ENCODE measurements at regions not wholly inside any gene's neighbourhood (a gene's known extent, or its start where the extent isn't known, plus 50 kb on each side); places are given as distances from the start of the nearest gene placed in this dataset.

- Histone ChIP-seq H3K36me3 (ENCODE audit: control insufficient read depth in 2 of 2, insufficient read depth in 2 of 2, low read length in 1 of 2) (no peaks in the 10 kb centered on the region), H3K27ac (ENCODE audit: low read depth in 1 of 2, low read length in 1 of 2) (no peak overlapping the region), H3K9me3 (ENCODE audit: control insufficient read depth in 2 of 2, insufficient read depth in 1 of 2, low read length in 1 of 2) (no peaks in the 10 kb centered on the region), H3K4me3 (ENCODE audit: low read length in 2 of 2) (no peak overlapping the region), H3K27me3 (ENCODE audit: control insufficient read depth in 2 of 2, insufficient read depth in 1 of 2, low read length in 1 of 2) (no peaks in the 10 kb centered on the region), H3K4me1 (ENCODE audit: control insufficient read depth in 2 of 2, insufficient read depth in 2 of 2, low read length in 2 of 2) (no peaks in the 10 kb centered on the region)
- WGBS: 33% methylated on average over 6 of the region's 6 CpGs
- no peak for DNase-seq (ENCODE audit: low read depth in 6 of 9, low spot score in 9 of 9)
These were observed 201.1 kb upstream of the CHD1 start for GRCh38 chr5:99129768-99130501.

- Histone ChIP-seq H3K4me3 (ENCODE audit: low read length in 2 of 2) (no peak overlapping the region), H3K4me1 (ENCODE audit: control insufficient read depth in 2 of 2, insufficient read depth in 2 of 2, low read length in 2 of 2) (no peaks in the 10 kb centered on the region), H3K9me3 (ENCODE audit: control insufficient read depth in 2 of 2, insufficient read depth in 1 of 2, low read length in 1 of 2) (no peaks in the 10 kb centered on the region), H3K27me3 (ENCODE audit: control insufficient read depth in 2 of 2, insufficient read depth in 1 of 2, low read length in 1 of 2) (no peaks in the 10 kb centered on the region), H3K36me3 (ENCODE audit: control insufficient read depth in 2 of 2, insufficient read depth in 2 of 2, low read length in 1 of 2) (no peaks in the 10 kb centered on the region), H3K27ac (ENCODE audit: low read depth in 1 of 2, low read length in 1 of 2) (no peak overlapping the region)
- DNase-seq (ENCODE audit: low read depth in 6 of 9, low spot score in 9 of 9): no peak
These were observed 194.2 kb upstream of the CHD1 start for GRCh38 chr5:99122976-99123375.

- 97% methylated on average over 3 of the region's 3 CpGs for WGBS
- no peaks in the 10 kb centered on the region for H3K27me3 ChIP-seq (ENCODE audit: control insufficient read depth in 2 of 2, insufficient read depth in 1 of 2, low read length in 1 of 2)
- H3K36me3 ChIP-seq (ENCODE audit: control insufficient read depth in 2 of 2, insufficient read depth in 2 of 2, low read length in 1 of 2): no peaks in the 10 kb centered on the region
- no peak overlapping the region for H3K4me3 ChIP-seq (ENCODE audit: low read length in 2 of 2)
- no peak for DNase-seq (ENCODE audit: low read depth in 6 of 9, low spot score in 9 of 9)
- H3K4me1 ChIP-seq (ENCODE audit: control insufficient read depth in 2 of 2, insufficient read depth in 2 of 2, low read length in 2 of 2): no peaks in the 10 kb centered on the region
- no peak overlapping the region for H3K27ac ChIP-seq (ENCODE audit: low read depth in 1 of 2, low read length in 1 of 2)
- no peaks in the 10 kb centered on the region for H3K9me3 ChIP-seq (ENCODE audit: control insufficient read depth in 2 of 2, insufficient read depth in 1 of 2, low read length in 1 of 2)
These were observed 190.5 kb upstream of the CHD1 start for GRCh38 chr5:99119326-99119725.

- Histone ChIP-seq H3K27ac (ENCODE audit: low read depth in 1 of 2, low read length in 1 of 2) (no peak overlapping the region), H3K27me3 (ENCODE audit: control insufficient read depth in 2 of 2, insufficient read depth in 1 of 2, low read length in 1 of 2) (no peaks in the 10 kb centered on the region), H3K4me1 (ENCODE audit: control insufficient read depth in 2 of 2, insufficient read depth in 2 of 2, low read length in 2 of 2) (no peaks in the 10 kb centered on the region), H3K9me3 (ENCODE audit: control insufficient read depth in 2 of 2, insufficient read depth in 1 of 2, low read length in 1 of 2) (no peaks in the 10 kb centered on the region), H3K4me3 (ENCODE audit: low read length in 2 of 2) (no peak overlapping the region), H3K36me3 (ENCODE audit: control insufficient read depth in 2 of 2, insufficient read depth in 2 of 2, low read length in 1 of 2) (no peaks in the 10 kb centered on the region)
- 88% methylated on average over 4 of the region's 4 CpGs for WGBS
- no peak for DNase-seq (ENCODE audit: low read depth in 6 of 9, low spot score in 9 of 9)
These were observed 187.7 kb upstream of the CHD1 start for GRCh38 chr5:99116526-99116925.

- Histone ChIP-seq H3K4me1 (ENCODE audit: control insufficient read depth in 2 of 2, insufficient read depth in 2 of 2, low read length in 2 of 2) (no peaks in the 10 kb centered on the region), H3K27me3 (ENCODE audit: control insufficient read depth in 2 of 2, insufficient read depth in 1 of 2, low read length in 1 of 2) (no peaks in the 10 kb centered on the region), H3K4me3 (ENCODE audit: low read length in 2 of 2) (no peak overlapping the region), H3K9me3 (ENCODE audit: control insufficient read depth in 2 of 2, insufficient read depth in 1 of 2, low read length in 1 of 2) (no peaks in the 10 kb centered on the region), H3K36me3 (ENCODE audit: control insufficient read depth in 2 of 2, insufficient read depth in 2 of 2, low read length in 1 of 2) (no peaks in the 10 kb centered on the region), H3K27ac (ENCODE audit: low read depth in 1 of 2, low read length in 1 of 2) (no peak overlapping the region)
- WGBS: 98% methylated on average over 4 of the region's 4 CpGs
- no peak for DNase-seq (ENCODE audit: low read depth in 6 of 9, low spot score in 9 of 9)
These were observed 181.1 kb upstream of the CHD1 start for GRCh38 chr5:99109894-99110293.

GRCh38 chr5:99105216-99105615, 176.4 kb upstream of the CHD1 start:
- DNase-seq (ENCODE audit: low read depth in 6 of 9, low spot score in 9 of 9): no peak
- H3K9me3 ChIP-seq (ENCODE audit: control insufficient read depth in 2 of 2, insufficient read depth in 1 of 2, low read length in 1 of 2): no peaks in the 10 kb centered on the region
- H3K27me3 ChIP-seq (ENCODE audit: control insufficient read depth in 2 of 2, insufficient read depth in 1 of 2, low read length in 1 of 2): no peaks in the 10 kb centered on the region
- no peak overlapping the region for H3K27ac ChIP-seq (ENCODE audit: low read depth in 1 of 2, low read length in 1 of 2)
- no peak overlapping the region for H3K4me3 ChIP-seq (ENCODE audit: low read length in 2 of 2)
- H3K4me1 ChIP-seq (ENCODE audit: control insufficient read depth in 2 of 2, insufficient read depth in 2 of 2, low read length in 2 of 2): no peaks in the 10 kb centered on the region
- 73% methylated on average over 3 of the region's 3 CpGs for WGBS
- H3K36me3 ChIP-seq (ENCODE audit: control insufficient read depth in 2 of 2, insufficient read depth in 2 of 2, low read length in 1 of 2): no peaks in the 10 kb centered on the region

- H3K36me3 ChIP-seq (ENCODE audit: control insufficient read depth in 2 of 2, insufficient read depth in 2 of 2, low read length in 1 of 2): no peaks in the 10 kb centered on the region
- WGBS: 15% methylated on average over 2 of the region's 2 CpGs
- peak in 3 of 9 donors; percentile 5 to 24 (median 10) for DNase-seq (ENCODE audit: low read depth in 6 of 9, low spot score in 9 of 9)
These were observed 175.8 kb upstream of the CHD1 start for GRCh38 chr5:99104538-99105132.

GRCh38 chr5:99102073-99102697, 173.4 kb upstream of the CHD1 start:
- WGBS: 81% methylated on average over 3 of the region's 3 CpGs
- no peaks in the 10 kb centered on the region for H3K36me3 ChIP-seq (ENCODE audit: control insufficient read depth in 2 of 2, insufficient read depth in 2 of 2, low read length in 1 of 2)

More at GRCh38 chr5:99104538-99105132, 175.8 kb upstream of the CHD1 start:
- H3K4me3 ChIP-seq (ENCODE audit: low read length in 2 of 2): no peak overlapping the region
- H3K27ac ChIP-seq (ENCODE audit: low read depth in 1 of 2, low read length in 1 of 2): no peak overlapping the region
- H3K27me3 ChIP-seq (ENCODE audit: control insufficient read depth in 2 of 2, insufficient read depth in 1 of 2, low read length in 1 of 2): no peaks in the 10 kb centered on the region
- H3K9me3 ChIP-seq (ENCODE audit: control insufficient read depth in 2 of 2, insufficient read depth in 1 of 2, low read length in 1 of 2): no peaks in the 10 kb centered on the region
- H3K4me1 ChIP-seq (ENCODE audit: control insufficient read depth in 2 of 2, insufficient read depth in 2 of 2, low read length in 2 of 2): no peaks in the 10 kb centered on the region

GRCh38 chr5:99099691-99100090, 170.9 kb upstream of the CHD1 start:
- Histone ChIP-seq H3K9me3 (ENCODE audit: control insufficient read depth in 2 of 2, insufficient read depth in 1 of 2, low read length in 1 of 2) (no peaks in the 10 kb centered on the region), H3K4me1 (ENCODE audit: control insufficient read depth in 2 of 2, insufficient read depth in 2 of 2, low read length in 2 of 2) (no peaks in the 10 kb centered on the region), H3K27ac (ENCODE audit: low read depth in 1 of 2, low read length in 1 of 2) (no peak overlapping the region), H3K4me3 (ENCODE audit: low read length in 2 of 2) (no peak overlapping the region), H3K27me3 (ENCODE audit: control insufficient read depth in 2 of 2, insufficient read depth in 1 of 2, low read length in 1 of 2) (no peaks in the 10 kb centered on the region), H3K36me3 (ENCODE audit: control insufficient read depth in 2 of 2, insufficient read depth in 2 of 2, low read length in 1 of 2) (no peaks in the 10 kb centered on the region)
- no peak for DNase-seq (ENCODE audit: low read depth in 6 of 9, low spot score in 9 of 9)

More at GRCh38 chr5:99102073-99102697, 173.4 kb upstream of the CHD1 start:
- Histone ChIP-seq H3K27ac (ENCODE audit: low read depth in 1 of 2, low read length in 1 of 2) (no peak overlapping the region), H3K27me3 (ENCODE audit: control insufficient read depth in 2 of 2, insufficient read depth in 1 of 2, low read length in 1 of 2) (no peaks in the 10 kb centered on the region), H3K4me3 (ENCODE audit: low read length in 2 of 2) (no peak overlapping the region), H3K4me1 (ENCODE audit: control insufficient read depth in 2 of 2, insufficient read depth in 2 of 2, low read length in 2 of 2) (no peaks in the 10 kb centered on the region), H3K9me3 (ENCODE audit: control insufficient read depth in 2 of 2, insufficient read depth in 1 of 2, low read length in 1 of 2) (no peaks in the 10 kb centered on the region)
- DNase-seq (ENCODE audit: low read depth in 6 of 9, low spot score in 9 of 9): no peak

All from thymus (tissue), 11 donors.